NOMO-1 treated with DMSO at 0.1 percent for 48 hours (cell line): ENCODE measurements at regions not wholly inside any gene's neighbourhood (a gene's known extent, or its start where the extent isn't known, plus 50 kb on each side); places are given as distances from the start of the nearest gene placed in this dataset.
"Not testable (repeated sequence)": the region's sequence is repeated elsewhere in the genome, so short reads cannot be mapped to it uniquely, and the experiment has no call there.

Source experiments
- DNase-seq: peaks from one replicate; lab custom pipeline; 2025; ENCODE audit not compliant: unreplicated experiment; lab: John Stamatoyannopoulos, UW

- not testable (repeated sequence) for DNase-seq
These were observed 77.9 kb downstream of the NR4A2 start for GRCh38 chr2:156254637-156255067.

DNA sequence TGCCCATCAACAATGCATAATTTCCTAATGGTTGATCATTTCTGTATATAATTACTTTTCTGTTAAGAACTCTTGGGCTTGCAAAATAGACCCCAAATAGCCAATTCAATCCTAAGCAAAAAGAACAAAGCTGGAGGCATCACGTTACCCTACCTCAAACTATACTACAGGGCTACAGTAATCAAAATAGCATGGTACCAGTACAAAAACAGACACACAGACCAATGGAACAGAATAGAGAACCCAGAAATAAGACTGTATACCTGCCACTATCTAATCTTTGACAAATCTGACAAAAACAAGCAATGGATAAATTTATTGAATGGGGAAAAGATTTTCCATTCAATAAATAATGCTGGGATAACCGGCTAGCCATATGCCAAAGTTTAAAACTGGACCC lies 78.8 kb downstream of the NR4A2 start:
- DNase-seq: no peak

GRCh38 chr2:156242874-156243273 lies 89.6 kb downstream of the NR4A2 start:
- no peak for DNase-seq

GRCh38 chr2:156237558-156237957 lies 95.0 kb downstream of the NR4A2 start:
- no peak for DNase-seq

- DNase-seq: no peak
These were observed 102.7 kb downstream of the NR4A2 start for GRCh38 chr2:156229724-156230362.

DNA sequence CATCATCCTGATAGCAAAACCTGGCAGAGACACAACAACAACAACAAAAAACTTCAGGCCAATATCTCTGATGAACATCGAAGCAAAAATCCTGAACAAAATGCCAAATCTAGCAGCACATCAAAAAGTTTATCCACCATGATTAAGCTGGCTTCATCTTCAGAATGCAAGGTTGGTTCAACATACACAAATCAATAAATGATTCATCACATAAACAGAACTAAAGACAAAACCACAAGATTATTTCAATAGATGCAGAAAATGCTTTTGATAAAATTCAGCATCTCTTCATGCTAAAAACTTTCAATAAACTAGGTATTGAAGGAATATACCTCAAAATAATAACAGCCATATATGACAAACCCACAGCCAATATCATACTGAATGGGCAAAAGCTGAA lies 109.2 kb downstream of the NR4A2 start:
- DNase-seq: not testable (repeated sequence)

DNA sequence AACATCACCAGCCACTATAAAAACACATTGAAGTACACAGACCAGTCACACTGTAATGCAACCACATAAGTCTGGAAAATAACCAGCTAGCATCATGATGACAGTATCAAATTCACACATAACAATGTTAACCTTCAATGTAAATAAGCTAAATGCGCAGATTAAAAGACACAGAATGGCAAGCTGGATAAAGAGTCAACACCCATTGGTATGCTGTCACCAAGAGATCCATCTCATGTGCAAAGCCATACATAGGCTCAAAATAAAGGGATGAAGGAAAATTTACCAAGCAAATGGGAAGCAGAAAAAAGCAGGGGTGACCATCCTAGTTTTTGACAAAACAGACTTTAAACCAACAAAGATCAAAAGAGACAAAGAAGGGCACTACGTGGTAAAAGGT lies 110.8 kb downstream of the NR4A2 start:
- DNase-seq: no peak

DNA sequence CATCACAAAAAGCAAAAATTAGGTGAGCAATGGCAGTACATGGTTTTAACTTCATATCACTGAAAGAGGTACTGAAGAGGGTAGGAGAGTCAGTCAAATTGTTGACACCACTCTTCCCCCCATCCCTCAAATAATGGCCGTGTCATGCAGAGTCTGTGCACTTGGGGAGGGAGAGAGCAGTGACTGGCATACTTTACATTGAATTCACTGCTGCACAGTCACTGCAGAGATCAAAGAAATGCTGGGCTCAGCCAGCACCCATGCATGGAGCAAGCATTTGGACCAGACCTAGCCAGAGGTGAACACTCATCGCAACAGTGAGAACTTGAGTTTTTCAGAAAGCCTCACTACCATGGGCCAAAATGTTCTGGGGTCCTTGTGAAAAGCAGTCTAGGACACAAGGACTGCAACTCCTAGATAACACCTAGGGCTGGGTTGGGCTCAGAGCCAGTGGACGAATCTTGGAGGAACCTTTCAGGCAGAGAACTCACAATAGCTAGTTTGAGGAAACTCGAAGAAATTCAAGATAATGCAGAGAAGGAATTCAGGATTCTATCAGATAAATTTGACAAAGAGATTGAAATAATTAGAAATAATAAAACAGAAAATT lies 112.9 kb downstream of the NR4A2 start:
- DNase-seq: no peak

DNA sequence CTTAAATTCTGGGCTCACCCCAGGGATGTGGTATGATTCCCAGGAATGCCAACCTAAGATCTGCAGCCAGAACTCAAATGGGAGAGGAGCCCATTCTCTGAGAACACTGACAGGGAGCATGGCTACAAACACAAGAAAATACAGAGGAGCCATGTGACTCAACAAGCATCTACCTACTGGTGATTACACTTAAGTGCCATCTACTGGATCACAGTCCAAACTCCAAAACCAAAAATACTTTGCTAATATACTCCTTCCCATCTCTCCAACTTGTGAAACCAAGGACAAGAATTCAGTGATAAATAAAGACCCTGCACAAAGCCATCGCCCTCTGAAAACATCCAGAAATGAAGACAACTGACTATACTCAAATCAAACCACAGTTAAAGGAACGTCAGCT lies 116.9 kb downstream of the NR4A2 start:
- no peak for DNase-seq

GRCh38 chr2:156211318-156211717 lies 121.2 kb downstream of the NR4A2 start:
- DNase-seq: no peak

DNA sequence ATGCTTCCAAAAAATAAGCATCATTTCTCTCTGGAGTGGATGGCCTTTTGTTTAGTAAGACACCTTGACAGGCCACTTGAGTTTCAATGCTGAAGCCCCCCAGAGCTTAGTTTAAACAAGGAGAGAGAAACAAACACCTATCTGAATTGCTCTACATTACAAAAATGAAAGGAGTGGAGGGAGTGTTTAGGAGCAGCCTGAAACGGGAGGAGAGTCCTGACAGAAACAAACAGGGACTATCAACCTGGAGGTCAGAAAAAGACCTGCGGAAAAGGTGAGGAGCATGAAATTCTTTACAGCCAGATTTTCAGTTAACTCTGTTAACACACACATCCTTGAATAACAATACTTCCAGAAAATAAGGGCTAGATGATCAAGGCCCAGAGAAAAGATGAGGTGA lies 126.2 kb downstream of the NR4A2 start:
- DNase-seq: no peak

GRCh38 chr2:156199588-156199987 lies 132.9 kb downstream of the NR4A2 start:
- no peak for DNase-seq

DNA sequence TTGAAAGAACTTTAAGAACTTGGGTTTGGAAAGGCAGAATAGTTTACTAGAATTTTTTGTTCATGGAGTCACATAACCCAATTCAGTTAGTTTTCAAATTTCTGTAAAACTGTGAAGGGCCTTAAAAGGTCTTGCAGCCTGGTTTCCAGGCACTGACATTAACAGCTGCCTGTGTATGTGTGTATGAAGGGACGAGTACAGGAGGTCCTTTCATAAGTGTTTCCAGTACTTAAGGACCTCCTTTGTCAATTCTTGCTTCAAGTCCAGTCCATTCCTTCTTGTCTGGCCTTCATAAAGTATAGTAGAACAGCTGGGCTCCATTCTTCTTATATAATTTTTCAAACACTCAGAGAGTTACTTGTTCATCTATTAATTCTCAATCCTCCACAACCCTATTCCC lies 136.5 kb downstream of the NR4A2 start:
- DNase-seq: no peak

DNA sequence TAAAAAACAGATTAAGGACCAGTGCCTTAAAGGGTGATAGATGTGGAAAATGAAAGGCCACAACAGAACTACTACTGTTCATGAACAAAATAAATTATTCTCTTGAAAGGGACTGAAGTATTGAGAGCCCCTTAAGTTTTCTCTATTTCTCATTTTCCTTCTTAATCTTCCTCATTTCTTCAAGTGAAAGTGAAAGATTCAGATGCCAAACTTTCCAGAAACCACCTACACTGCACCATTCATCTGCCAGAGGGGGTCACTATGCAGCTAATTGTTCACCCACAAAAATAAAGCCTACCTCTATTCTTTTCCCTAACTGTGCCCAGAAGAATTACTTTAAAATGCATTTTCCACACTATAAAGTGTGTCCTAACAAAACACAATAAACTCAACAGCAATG lies 140.1 kb downstream of the NR4A2 start:
- no peak for DNase-seq

- DNase-seq: no peak
These were observed 141.0 kb downstream of the NR4A2 start for GRCh38 chr2:156191527-156191926.

DNA sequence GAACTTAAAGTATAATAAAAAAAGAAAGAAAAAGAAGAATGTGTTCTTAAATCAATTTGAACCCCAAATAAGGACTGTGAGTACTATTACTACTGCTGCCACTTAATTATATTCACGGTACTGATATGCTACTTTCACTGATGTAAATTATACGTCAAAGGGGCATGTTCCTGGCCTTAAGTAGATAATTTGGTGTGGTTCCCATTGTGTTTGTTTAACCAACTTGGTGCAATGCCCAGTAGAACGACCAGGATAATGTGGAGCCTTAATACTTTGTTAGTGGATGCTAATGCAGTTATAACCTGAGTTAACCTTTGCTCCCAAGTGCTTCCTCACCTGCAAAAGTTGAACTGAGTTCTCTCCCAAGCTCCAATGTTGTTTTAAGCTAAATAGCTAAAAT lies 142.0 kb downstream of the NR4A2 start:
- DNase-seq: no peak

GRCh38 chr2:156189584-156189983 lies 142.9 kb downstream of the NR4A2 start:
- DNase-seq: no peak

GRCh38 chr2:156189143-156189542 lies 143.4 kb downstream of the NR4A2 start:
- DNase-seq: no peak

- no peak for DNase-seq
These were observed 150.4 kb downstream of the NR4A2 start for GRCh38 chr2:156182132-156182531.

DNA sequence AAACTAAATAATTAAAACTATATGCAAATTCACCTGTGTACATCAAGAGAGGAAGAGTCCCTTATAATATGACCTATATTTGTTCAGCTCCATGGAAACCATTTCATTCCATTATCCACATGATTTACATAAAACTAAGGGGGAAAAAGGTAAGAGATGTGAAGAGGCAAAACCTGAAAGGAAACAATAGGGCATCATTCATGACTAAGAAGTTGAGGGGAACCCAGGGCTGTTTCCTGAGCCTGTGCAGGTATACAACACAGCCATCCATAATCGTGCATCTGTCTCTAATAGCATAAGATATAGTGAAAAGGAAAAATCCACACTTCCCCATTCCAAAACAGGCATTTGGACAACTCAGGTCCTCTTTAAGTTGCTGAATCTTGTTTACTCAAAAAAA lies 151.3 kb downstream of the NR4A2 start:
- no peak for DNase-seq

GRCh38 chr2:156177654-156178053 lies 154.9 kb downstream of the NR4A2 start:
- no peak for DNase-seq

GRCh38 chr2:156175946-156176345 lies 156.6 kb downstream of the NR4A2 start:
- no peak for DNase-seq

DNA sequence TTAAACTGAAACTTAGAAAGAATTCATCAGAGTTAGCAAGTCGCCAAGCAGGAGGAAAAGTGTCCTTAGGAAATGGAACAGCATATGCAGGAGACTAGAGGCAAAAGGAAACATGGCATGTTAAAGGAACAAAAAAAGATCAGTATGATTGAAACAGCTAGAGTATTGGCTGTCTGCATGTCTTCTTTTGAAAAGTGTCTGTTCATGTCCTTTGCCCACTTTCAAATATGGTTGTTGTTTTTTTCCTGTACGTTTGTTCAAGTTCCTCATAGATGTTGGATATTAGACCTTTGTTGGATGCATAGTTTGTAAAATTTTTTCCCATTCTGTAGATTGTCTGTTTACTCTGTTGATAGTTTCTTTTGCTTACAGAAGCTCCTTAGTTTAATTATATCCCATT lies 161.6 kb downstream of the NR4A2 start:
- DNase-seq: no peak
